A673 (cell line): ENCODE measurements at regions not wholly inside any gene's neighbourhood (a gene's known extent, or its start where the extent isn't known, plus 50 kb on each side); places are given as distances from the start of the nearest gene placed in this dataset.

Source experiments
- BruUV-seq: library from RNA; stranded (reverse); fragments of 400-500 nt; replicated peaks from 2 replicates; lab custom pipeline; 2021; lab: Mats Ljungman, UMichigan
- CTCF ChIA-PET: fragments of 300-600 bp; sonication (Branson Sonifier 250); formaldehyde crosslinking; loops from one replicate; lab custom pipeline; 2022; ENCODE audit warnings: antibody characterized with exemption; lab: Charles Lee
- POLR2A ChIA-PET: fragments of 300-600 bp; sonication (Branson Sonifier 250); formaldehyde crosslinking; loops from one replicate; lab custom pipeline; 2022; ENCODE audit warnings: antibody characterized with exemption; ENCODE audit not compliant: low non-redundant PET; lab: Charles Lee
- DNase-seq: peaks from one replicate; pipeline ENCODE4 v3.0.0-alpha.2; 2015; ENCODE audit warnings: low spot score
- H3K27ac ChIP-seq: fragments of 200-600 bp; sonication (generic); 2 replicates; pipeline ENCODE4 v1.5.1; 2016; ENCODE audit warnings: mixed run types, low read depth, mild to moderate bottlenecking, mixed read lengths, antibody characterized with exemption, low read length; ENCODE audit not compliant: poor library complexity, severe bottlenecking
- H3K27me3 ChIP-seq: fragments of 200-600 bp; sonication (generic); replicated peaks from 2 replicates; pipeline ENCODE4 v1.6.1; 2017; ENCODE audit warnings: mixed run types, low read depth, mild to moderate bottlenecking, mixed read lengths, antibody characterized with exemption, low read length; ENCODE audit not compliant: insufficient read depth, poor library complexity
- H3K36me3 ChIP-seq: fragments of 200-600 bp; sonication (generic); 2 replicates; pipeline ENCODE4 v1.6.1; 2016; ENCODE audit warnings: mixed run types, mild to moderate bottlenecking, mixed read lengths, antibody characterized with exemption, low read length; ENCODE audit not compliant: insufficient read depth, poor library complexity, severe bottlenecking
- H3K4me1 ChIP-seq: fragments of 200-600 bp; sonication (generic); 2 replicates; pipeline ENCODE4 v1.6.1; 2017; ENCODE audit warnings: mixed run types, mild to moderate bottlenecking, mixed read lengths, antibody characterized with exemption, low read length; ENCODE audit not compliant: insufficient read depth, poor library complexity, severe bottlenecking
- H3K4me3 ChIP-seq: fragments of 200-600 bp; sonication (generic); 2 replicates; pipeline ENCODE4 v1.5.1; 2016; ENCODE audit warnings: low read depth, mixed run types, mild to moderate bottlenecking, mixed read lengths, low read length; ENCODE audit not compliant: poor library complexity, severe bottlenecking
- H3K9me3 ChIP-seq: fragments of 200-600 bp; sonication (generic); 2 replicates; pipeline ENCODE4 v1.6.1; 2016; ENCODE audit warnings: mixed run types, low read depth, mild to moderate bottlenecking, mixed read lengths, antibody characterized with exemption, low read length; ENCODE audit not compliant: poor library complexity, severe bottlenecking
- EZH2 ChIP-seq: fragments of 200-600 bp; sonication (generic); IDR thresholded peaks from 2 replicates; pipeline ENCODE4 v1.6.1; 2017; ENCODE audit warnings: borderline replicate concordance, low read depth, mild to moderate bottlenecking, mixed read lengths, antibody characterized with exemption, low read length; ENCODE audit not compliant: poor library complexity, severe bottlenecking
- intact Hi-C: fragments of 100-400 bp; cut with micrococcal nuclease; formaldehyde crosslinking; loops from one replicate; pipeline ENCODE4 v1.10.0; 2022; ENCODE audit not compliant: unreplicated experiment
- TF ChIP-seq, protein P1 (sequence below): fragments of 300-800, 200-600 bp; sonication (generic); conservative IDR thresholded peaks from 2 replicates; pipeline ENCODE4 v1.5.1; 2017; ENCODE audit warnings: low read depth, mild to moderate bottlenecking, antibody characterized with exemption, low read length, moderate library complexity, mixed read lengths

DNA sequence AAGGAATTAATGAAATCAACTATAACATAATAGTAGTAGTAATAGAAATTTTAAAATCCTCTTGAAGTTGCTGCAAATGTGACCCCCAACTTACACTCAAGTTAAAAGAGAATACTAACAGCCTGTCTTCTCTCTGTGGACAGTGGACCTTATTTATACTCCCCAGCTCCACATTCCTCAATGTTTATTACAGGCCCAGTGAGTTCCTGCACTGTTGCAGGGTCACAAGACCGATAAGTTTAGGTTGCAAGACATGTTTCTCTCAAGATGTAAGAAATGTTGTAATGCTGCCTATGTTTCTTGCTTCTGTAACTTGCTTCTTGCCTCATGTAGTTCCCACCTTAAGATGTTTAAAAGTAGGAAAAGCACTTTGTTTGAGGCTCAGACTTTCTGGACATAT, 888.1 kb downstream of the PDCD6IP start:
- Histone ChIP-seq H3K36me3 (no peaks in the 10 kb centered on the region), H3K4me3 (no peak overlapping the region), H3K9me3 (no peaks in the 10 kb centered on the region), H3K27me3 (no peaks in the 10 kb centered on the region), H3K4me1 (peaks cover 18% of the 10 kb centered on the region), H3K27ac (no peak overlapping the region)
- intact Hi-C loops = no loop called here
- ChIA-PET POLR2A (no interaction called here), CTCF (no interaction called here)
- no peak for TF ChIP-seq EZH2
- TF ChIP-seq, protein P1, sequence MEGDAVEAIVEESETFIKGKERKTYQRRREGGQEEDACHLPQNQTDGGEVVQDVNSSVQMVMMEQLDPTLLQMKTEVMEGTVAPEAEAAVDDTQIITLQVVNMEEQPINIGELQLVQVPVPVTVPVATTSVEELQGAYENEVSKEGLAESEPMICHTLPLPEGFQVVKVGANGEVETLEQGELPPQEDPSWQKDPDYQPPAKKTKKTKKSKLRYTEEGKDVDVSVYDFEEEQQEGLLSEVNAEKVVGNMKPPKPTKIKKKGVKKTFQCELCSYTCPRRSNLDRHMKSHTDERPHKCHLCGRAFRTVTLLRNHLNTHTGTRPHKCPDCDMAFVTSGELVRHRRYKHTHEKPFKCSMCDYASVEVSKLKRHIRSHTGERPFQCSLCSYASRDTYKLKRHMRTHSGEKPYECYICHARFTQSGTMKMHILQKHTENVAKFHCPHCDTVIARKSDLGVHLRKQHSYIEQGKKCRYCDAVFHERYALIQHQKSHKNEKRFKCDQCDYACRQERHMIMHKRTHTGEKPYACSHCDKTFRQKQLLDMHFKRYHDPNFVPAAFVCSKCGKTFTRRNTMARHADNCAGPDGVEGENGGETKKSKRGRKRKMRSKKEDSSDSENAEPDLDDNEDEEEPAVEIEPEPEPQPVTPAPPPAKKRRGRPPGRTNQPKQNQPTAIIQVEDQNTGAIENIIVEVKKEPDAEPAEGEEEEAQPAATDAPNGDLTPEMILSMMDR = no peak
- no peak for DNase-seq
- BruUV-seq = no TSS peak

DNA sequence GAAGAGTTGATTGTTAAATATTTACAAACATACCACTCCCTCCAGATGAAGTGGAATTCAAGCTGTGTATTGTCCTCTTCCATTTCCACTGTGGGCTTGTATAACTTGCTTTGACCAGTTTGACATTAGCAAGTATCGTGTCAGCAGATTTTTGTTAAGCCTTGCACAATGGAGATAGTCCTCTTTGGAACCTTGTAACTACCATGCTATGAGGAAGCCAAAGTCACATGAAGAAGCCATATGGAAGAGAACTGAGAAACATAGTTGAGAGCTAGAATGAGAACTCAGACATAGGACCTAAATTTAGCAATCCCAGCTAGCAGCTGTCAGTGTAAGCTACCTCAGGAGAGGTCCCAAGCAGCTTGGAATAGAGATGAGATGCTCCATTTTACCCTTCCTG, 889.2 kb downstream of the PDCD6IP start:
- DNase-seq = no peak
- BruUV-seq = no TSS peak
- POLR2A ChIA-PET = interaction anchor here (0.5 kb wide), 1 partner anchor 769 kb away, joined by 3 read pairs; no protein-coding TSS in a partner anchor
- CTCF ChIA-PET = no interaction called here
- no peak overlapping the region for H3K4me3 ChIP-seq
- no peaks in the 10 kb centered on the region for H3K36me3 ChIP-seq
- no peak overlapping the region for H3K27ac ChIP-seq
- no peaks in the 10 kb centered on the region for H3K9me3 ChIP-seq
- peaks cover 15% of the 10 kb centered on the region for H3K4me1 ChIP-seq
- no peak for TF ChIP-seq EZH2
- TF ChIP-seq, protein P1 = no peak
- intact Hi-C loops = no loop called here
- H3K27me3 ChIP-seq = no peaks in the 10 kb centered on the region

GRCh38 chr3:34696831-34697230, 898.4 kb downstream of the PDCD6IP start:
- no peak for DNase-seq
- Histone ChIP-seq H3K27me3 (no peaks in the 10 kb centered on the region), H3K9me3 (peaks cover 22% of the 10 kb centered on the region), H3K27ac (no peak overlapping the region), H3K36me3 (no peaks in the 10 kb centered on the region), H3K4me1 (no peaks in the 10 kb centered on the region), H3K4me3 (no peak overlapping the region)
- ChIA-PET CTCF (no interaction called here), POLR2A (no interaction called here)
- no TSS peak for BruUV-seq
- TF ChIP-seq, protein P1 = no peak
- TF ChIP-seq EZH2 = no peak
- intact Hi-C loops = no loop called here
